Suppressor macrophage (primary cell): ENCODE measurements at regions not wholly inside any gene's neighbourhood (a gene's known extent, or its start where the extent isn't known, plus 50 kb on each side); places are given as distances from the start of the nearest gene placed in this dataset.
"Not testable (repeated sequence)": the region's sequence is repeated elsewhere in the genome, so short reads cannot be mapped to it uniquely, and the experiment has no call there.

Experiments
- DNase-seq, 4 experiments: peaks; one replicate each; pipeline ENCODE4 v3.0.0-alpha.2; 2020 to 2022

GRCh38 chr11:15300341-15300740, 185.6 kb downstream of the INSC start:
- DNase-seq: no peak

- DNase-seq: no peak
Observed at GRCh38 chr11:15307619-15308024, 192.9 kb downstream of the INSC start.

- DNase-seq: no peak
Observed at GRCh38 chr11:15308840-15309239, 194.1 kb downstream of the INSC start.

GRCh38 chr11:15309296-15309695, 194.6 kb downstream of the INSC start:
- no peak for DNase-seq

- no peak for DNase-seq
Observed at GRCh38 chr11:15313862-15314261, 199.1 kb downstream of the INSC start.

- DNase-seq: no peak
Observed at GRCh38 chr11:15318814-15319213, 204.1 kb downstream of the INSC start.

- DNase-seq: no peak
Observed at GRCh38 chr11:15326520-15326919, 211.8 kb downstream of the INSC start.

GRCh38 chr11:15327786-15328231, 213.1 kb downstream of the INSC start:
- peak; percentile 5 to 21 (median 13) for DNase-seq

GRCh38 chr11:15333407-15333806, 218.7 kb downstream of the INSC start:
- DNase-seq: no peak

- no peak for DNase-seq
Observed at GRCh38 chr11:15334766-15335165, 220.0 kb downstream of the INSC start.

GRCh38 chr11:15336021-15336420, 221.3 kb downstream of the INSC start:
- DNase-seq: no peak

- DNase-seq: no peak
Observed at GRCh38 chr11:15339302-15339701, 224.6 kb downstream of the INSC start.

GRCh38 chr11:15341587-15341986, 226.9 kb downstream of the INSC start:
- no peak for DNase-seq

GRCh38 chr11:15342163-15342562, 227.4 kb downstream of the INSC start:
- DNase-seq: no peak

GRCh38 chr11:15346907-15347306, 232.2 kb downstream of the INSC start:
- no peak for DNase-seq

GRCh38 chr11:15347969-15348734, 233.4 kb downstream of the INSC start:
- no peak for DNase-seq

- no peak for DNase-seq
Observed at GRCh38 chr11:15349413-15349812, 234.7 kb downstream of the INSC start.

GRCh38 chr11:15361316-15361715, 246.6 kb downstream of the INSC start:
- DNase-seq: no peak

GRCh38 chr11:15365286-15365685, 250.6 kb downstream of the INSC start:
- DNase-seq: not testable (repeated sequence)

GRCh38 chr11:15367695-15368094, 253.0 kb downstream of the INSC start:
- DNase-seq: no peak

GRCh38 chr11:15370495-15371147, 255.9 kb downstream of the INSC start:
- DNase-seq: no peak

- DNase-seq: no peak
Observed at GRCh38 chr11:15371533-15371932, 256.8 kb downstream of the INSC start.

- no peak for DNase-seq
Observed at GRCh38 chr11:15374418-15374817, 259.7 kb downstream of the INSC start.

- no peak for DNase-seq
Observed at GRCh38 chr11:15378941-15379340, 264.2 kb downstream of the INSC start.
